Caco-2 (cell line): ENCODE measurements at regions not wholly inside any gene's neighbourhood (a gene's known extent, or its start where the extent isn't known, plus 50 kb on each side); places are given as distances from the start of the nearest gene placed in this dataset.

Experiments used
- BruUV-seq: library from RNA; stranded (reverse); fragments of 400-500 nt; replicated peaks from 2 replicates; lab custom pipeline; 2021; lab: Mats Ljungman, UMichigan
- CTCF ChIA-PET: fragments of 300-600 bp; sonication (Branson Sonifier 250); formaldehyde crosslinking; loops from one replicate; lab custom pipeline; 2022; ENCODE audit warnings: antibody characterized with exemption; lab: Charles Lee
- POLR2A ChIA-PET: fragments of 300-600 bp; sonication (Branson Sonifier 250); formaldehyde crosslinking; loops from one replicate; lab custom pipeline; 2022; ENCODE audit warnings: antibody characterized with exemption; lab: Charles Lee
- DNase-seq, 2 experiments: peaks; one replicate each; pipeline versions ENCODE4 v3.0.0 to v3.0.0-alpha.2; 2020 to 2022
- H3K27me3 ChIP-seq: replicated peaks from 2 replicates; pipeline ENCODE4 v1.6.0; 2011; ENCODE audit warnings: low read length; ENCODE audit not compliant: control insufficient read depth, insufficient read depth
- H3K36me3 ChIP-seq: 2 replicates; pipeline ENCODE4 v1.5.1; 2011; ENCODE audit warnings: low read length; ENCODE audit not compliant: control insufficient read depth, insufficient read depth
- H3K4me1 ChIP-seq: fragments of 250-450 bp; sonication (Bioruptor Pico); 2 replicates; pipeline ENCODE4 v1.5.1; 2020; ENCODE audit warnings: mild to moderate bottlenecking
- H3K4me3 ChIP-seq: 2 replicates; pipeline ENCODE4 v1.5.1; 2011; ENCODE audit warnings: low read depth, mild to moderate bottlenecking, control low read depth, low read length
- H3K9me3 ChIP-seq: fragments of 250-450 bp; sonication (Bioruptor Pico); 2 replicates; pipeline ENCODE4 v1.5.1; 2020; ENCODE audit warnings: mild to moderate bottlenecking, moderate library complexity
- H3K27ac Mint-ChIP-seq: one replicate; pipeline ENCODE4 v1.8.0; 2022; ENCODE audit warnings: mixed read lengths; ENCODE audit not compliant: unreplicated experiment
- H3K27me3 Mint-ChIP-seq: one replicate; pipeline ENCODE4 v1.8.0; 2022; ENCODE audit warnings: mixed read lengths; ENCODE audit not compliant: insufficient read depth, unreplicated experiment
- H3K36me3 Mint-ChIP-seq: one replicate; pipeline ENCODE4 v1.8.0; 2022; ENCODE audit warnings: mild to moderate bottlenecking, mixed read lengths; ENCODE audit not compliant: insufficient read depth, unreplicated experiment
- H3K4me1 Mint-ChIP-seq: one replicate; pipeline ENCODE4 v1.8.0; 2022; ENCODE audit warnings: low read depth, mixed read lengths; ENCODE audit not compliant: unreplicated experiment
- H3K4me3 Mint-ChIP-seq: one replicate; pipeline ENCODE4 v1.8.0; 2022; ENCODE audit warnings: mild to moderate bottlenecking, moderate library complexity, mixed read lengths; ENCODE audit not compliant: unreplicated experiment
- H3K9me3 Mint-ChIP-seq: one replicate; pipeline ENCODE4 v1.8.0; 2022; ENCODE audit warnings: mixed read lengths; ENCODE audit not compliant: unreplicated experiment
- CTCF ChIP-seq, 2 experiments: fragments of 200-600 bp in 1 of 2; IDR thresholded peaks; 1 replicate in 1 of 2; 2 replicates in 1 of 2; pipeline versions ENCODE4 v1.5.1 to v1.8.0; 2011 to 2022; ENCODE audit warnings: antibody characterized with exemption in 1 of 2, control low read depth in 1 of 2, inconsistent platforms in 1 of 2, low read depth in 1 of 2, low read length in 1 of 2, mild to moderate bottlenecking in 1 of 2, moderate library complexity in 1 of 2; ENCODE audit not compliant: insufficient read depth in 1 of 2, severe bottlenecking in 1 of 2, unreplicated experiment in 1 of 2
- intact Hi-C: fragments of 100-400 bp; cut with micrococcal nuclease; formaldehyde crosslinking; loops from one replicate; pipeline ENCODE4 v1.10.0; 2022; ENCODE audit not compliant: unreplicated experiment

DNA sequence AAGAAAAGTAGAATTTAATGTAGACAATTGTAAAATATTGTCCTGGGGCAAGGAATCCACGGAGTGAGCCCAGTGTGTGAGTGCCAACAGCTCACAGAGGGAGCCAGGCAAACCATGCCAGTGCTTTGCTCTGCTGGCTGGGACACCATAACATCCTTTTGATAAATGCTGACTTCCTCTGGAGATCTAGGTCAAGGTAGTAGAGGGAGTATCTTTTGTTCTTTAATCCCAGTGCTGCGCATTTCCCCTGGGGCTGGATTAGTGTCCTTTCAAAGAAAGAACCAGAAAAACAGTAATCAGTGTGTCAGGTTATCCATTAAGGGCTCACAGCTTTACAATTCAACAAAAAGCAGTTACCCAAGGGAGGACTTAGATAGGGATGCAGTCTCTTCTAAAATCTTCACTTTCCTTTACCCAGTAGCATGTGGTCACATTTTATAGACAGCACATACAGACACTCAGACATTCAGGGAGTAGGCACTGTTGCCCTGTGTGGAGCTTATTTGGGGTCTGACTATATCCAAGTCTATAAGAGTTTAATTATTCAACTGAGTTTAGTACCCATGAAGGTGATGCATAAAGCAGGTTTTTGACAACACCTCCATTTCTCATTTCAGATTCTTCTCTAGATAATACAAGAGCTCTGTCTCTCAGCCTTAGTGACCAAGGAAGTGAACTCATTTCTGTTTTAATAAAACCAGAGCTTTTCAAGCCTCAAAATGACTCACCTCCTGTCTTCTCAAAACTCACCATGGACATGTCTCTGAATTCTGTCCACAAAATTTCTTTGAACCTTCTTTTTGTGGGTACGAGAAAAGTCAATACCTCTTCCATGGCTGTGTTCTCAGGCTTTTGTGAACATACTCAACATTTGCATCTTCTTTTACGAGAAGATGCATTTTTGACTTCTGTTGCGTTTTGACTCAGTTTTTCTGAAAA lies 215.3 kb downstream of the BRINP2 start:
- no peak for DNase-seq
- TF ChIP-seq CTCF (IDR thresholded peaks at IDR 0.05; ENCODE audit: insufficient read depth in 1 of 2, low read depth in 1 of 2, low read length in 1 of 2, severe bottlenecking in 1 of 2, unreplicated experiment in 1 of 2) = no peak
- intact Hi-C loops = no loop called here
- ChIA-PET CTCF (no interaction called here), POLR2A (no interaction called here)
- Mint-ChIP-seq H3K4me3 (no peak overlapping the region), H3K27me3 (no peaks in the 10 kb centered on the region), H3K27ac (no peak overlapping the region), H3K36me3 (no peaks in the 10 kb centered on the region), H3K4me1 (no peaks in the 10 kb centered on the region), H3K9me3 (no peaks in the 10 kb centered on the region)
- no peaks in the 10 kb centered on the region for H3K9me3 ChIP-seq
- no peak overlapping the region for H3K4me3 ChIP-seq
- no TSS peak for BruUV-seq
- no peaks in the 10 kb centered on the region for H3K27me3 ChIP-seq
- H3K4me1 ChIP-seq = no peaks in the 10 kb centered on the region
- no peaks in the 10 kb centered on the region for H3K36me3 ChIP-seq

DNA sequence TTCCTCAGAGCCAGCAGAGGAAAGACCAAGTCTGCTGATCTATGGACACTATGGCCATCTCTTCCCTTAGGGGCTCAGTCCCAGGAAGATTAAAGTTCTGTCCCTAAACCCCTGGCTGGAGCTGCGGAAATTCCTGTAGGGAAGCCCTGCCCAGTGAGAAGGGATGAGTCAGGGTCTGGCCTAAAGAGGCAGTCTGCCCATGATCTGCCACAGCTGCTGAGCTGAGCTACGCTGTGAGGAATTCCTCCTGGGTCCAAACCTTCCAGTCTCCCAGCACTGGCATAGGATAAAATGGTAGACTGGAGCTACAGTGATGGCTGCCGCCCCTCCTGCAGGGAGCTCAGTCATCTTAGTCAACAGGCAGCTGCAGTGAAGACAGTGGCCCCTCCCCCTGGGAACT lies 213.7 kb downstream of the BRINP2 start:
- no peaks in the 10 kb centered on the region for H3K4me1 ChIP-seq
- no peaks in the 10 kb centered on the region for H3K9me3 Mint-ChIP-seq
- H3K4me3 ChIP-seq = no peak overlapping the region
- no peak overlapping the region for H3K4me3 Mint-ChIP-seq
- TF ChIP-seq CTCF (IDR thresholded peaks at IDR 0.05; ENCODE audit: insufficient read depth in 1 of 2, low read depth in 1 of 2, low read length in 1 of 2, severe bottlenecking in 1 of 2, unreplicated experiment in 1 of 2) = no peak
- ChIA-PET CTCF (no interaction called here), POLR2A (no interaction called here)
- no peak for DNase-seq
- intact Hi-C loops = no loop called here
- no TSS peak for BruUV-seq
- H3K27ac Mint-ChIP-seq = no peak overlapping the region
- no peaks in the 10 kb centered on the region for H3K27me3 Mint-ChIP-seq
- H3K36me3 ChIP-seq = no peaks in the 10 kb centered on the region
- H3K4me1 Mint-ChIP-seq = no peaks in the 10 kb centered on the region
- no peaks in the 10 kb centered on the region for H3K27me3 ChIP-seq
- H3K36me3 Mint-ChIP-seq = no peaks in the 10 kb centered on the region
- H3K9me3 ChIP-seq = no peaks in the 10 kb centered on the region

- intact Hi-C loops = no loop called here
- DNase-seq = no peak
- Histone ChIP-seq H3K36me3 (no peaks in the 10 kb centered on the region), H3K9me3 (no peaks in the 10 kb centered on the region), H3K27me3 (no peaks in the 10 kb centered on the region), H3K4me1 (no peaks in the 10 kb centered on the region), H3K4me3 (no peak overlapping the region)
- Mint-ChIP-seq H3K4me3 (no peak overlapping the region), H3K36me3 (no peaks in the 10 kb centered on the region), H3K4me1 (no peaks in the 10 kb centered on the region), H3K27ac (no peak overlapping the region), H3K9me3 (no peaks in the 10 kb centered on the region), H3K27me3 (no peaks in the 10 kb centered on the region)
- BruUV-seq = no TSS peak
- ChIA-PET CTCF (no interaction called here), POLR2A (no interaction called here)
- TF ChIP-seq CTCF (IDR thresholded peaks at IDR 0.05; ENCODE audit: insufficient read depth in 1 of 2, low read depth in 1 of 2, low read length in 1 of 2, severe bottlenecking in 1 of 2, unreplicated experiment in 1 of 2) = no peak
These were observed 213.0 kb downstream of the BRINP2 start for GRCh38 chr1:177383715-177384114.
